NCI-H1417 (cell line): ENCODE measurements at regions not wholly inside any gene's neighbourhood (a gene's known extent, or its start where the extent isn't known, plus 50 kb on each side); places are given as distances from the start of the nearest gene placed in this dataset.
"Not testable (repeated sequence)": the region's sequence is repeated elsewhere in the genome, so short reads cannot be mapped to it uniquely, and the experiment has no call there.

Source experiments
- DNase-seq, 3 experiments: peaks; one replicate each; lab custom pipeline; 2025; lab: John Stamatoyannopoulos, UW

DNA sequence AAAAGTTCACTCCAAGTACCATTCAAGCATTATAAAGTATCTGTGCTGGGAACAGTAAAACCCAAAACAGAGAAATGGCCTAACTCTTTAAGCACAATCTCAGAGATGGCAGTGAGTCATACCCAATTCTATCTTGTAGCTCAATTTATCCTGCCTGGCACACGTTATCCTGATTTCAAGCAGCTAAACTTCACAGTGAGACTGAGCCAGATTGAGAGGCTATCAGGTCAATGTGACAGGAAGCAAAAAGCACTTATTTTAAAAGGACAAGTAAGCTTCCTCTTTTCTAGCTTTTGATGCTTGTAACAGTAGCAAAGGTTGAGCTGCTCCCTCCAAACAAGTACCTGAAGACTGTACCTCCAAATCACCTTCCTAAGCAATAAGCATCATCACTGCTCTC lies 324.9 kb downstream of the NAF1 start:
- no peak for DNase-seq

DNA sequence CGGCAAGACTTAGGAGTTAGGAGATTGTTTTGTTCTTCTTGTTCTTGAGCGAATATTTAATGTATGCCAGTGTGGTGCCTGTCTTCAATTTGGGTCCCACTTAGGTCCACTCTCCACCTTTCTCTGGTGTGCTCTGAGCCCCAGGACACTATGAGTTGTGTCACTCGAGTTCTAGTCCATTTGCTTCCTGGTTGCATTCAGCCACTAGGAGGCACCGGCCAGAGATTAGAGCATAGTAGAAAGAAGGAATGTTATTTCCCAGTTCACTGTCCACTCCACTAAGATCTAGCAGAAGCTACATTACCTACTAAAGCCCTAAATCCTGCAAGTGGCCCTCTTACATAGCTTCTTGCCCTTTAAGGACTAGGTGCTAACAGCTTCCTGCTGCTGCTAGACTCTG lies 326.9 kb downstream of the NAF1 start:
- DNase-seq: no peak

DNA sequence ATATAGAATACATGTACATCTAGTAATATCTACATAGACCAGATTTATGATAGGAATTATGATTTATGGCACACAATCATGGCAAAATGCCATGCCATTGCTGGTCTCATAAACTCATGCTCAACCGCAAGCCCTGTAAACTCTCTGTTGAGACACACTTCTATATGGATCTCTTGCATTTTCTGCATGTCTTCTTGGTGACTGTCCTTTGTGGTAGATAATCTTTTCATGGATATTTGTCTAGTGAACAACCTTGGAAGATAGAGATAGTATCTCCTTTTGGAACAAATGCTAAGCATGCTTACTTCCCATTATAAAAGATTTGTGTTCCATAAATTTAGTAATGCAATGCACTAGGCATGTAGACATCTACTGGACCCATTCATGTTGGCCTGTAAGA lies 328.0 kb downstream of the NAF1 start:
- DNase-seq: no peak

DNA sequence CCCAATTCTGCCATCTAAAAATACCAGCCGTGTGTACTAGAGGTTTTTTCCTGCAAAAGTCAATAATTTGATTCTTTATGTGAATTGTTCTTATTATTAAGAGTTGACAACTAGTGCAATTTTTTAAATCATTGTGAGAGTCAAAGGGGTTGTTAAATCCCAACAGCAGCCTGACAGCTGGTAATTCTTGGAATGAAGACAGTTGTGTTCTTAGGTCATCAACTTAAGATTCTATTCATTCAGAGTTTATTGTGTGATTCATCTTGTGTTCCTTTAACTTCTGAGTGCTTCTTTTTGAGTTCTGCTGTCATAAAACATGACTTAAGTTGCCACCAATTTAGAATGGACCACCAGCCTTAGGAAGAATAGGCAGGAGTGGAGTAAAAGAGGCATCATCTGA lies 329.0 kb downstream of the NAF1 start:
- no peak for DNase-seq

DNA sequence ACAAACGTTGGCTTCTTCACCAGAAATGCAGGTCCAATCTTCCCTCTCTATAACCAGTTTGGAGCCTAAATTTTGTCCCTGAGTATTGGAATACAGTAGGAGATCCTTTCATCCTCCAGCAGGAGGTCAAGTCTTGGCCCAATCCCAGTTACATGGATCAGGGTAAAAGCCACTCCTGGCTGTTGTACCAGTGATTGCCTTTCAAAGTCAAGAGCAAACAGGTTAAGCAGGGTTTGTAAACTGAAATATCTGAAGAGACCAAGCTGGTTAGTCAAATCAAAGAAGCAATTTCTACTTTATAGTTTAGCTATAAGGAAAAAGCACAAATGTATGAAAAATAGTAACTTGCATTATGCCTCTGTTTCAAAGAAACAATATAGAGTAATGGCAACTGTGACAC lies 329.4 kb downstream of the NAF1 start:
- no peak for DNase-seq

DNA sequence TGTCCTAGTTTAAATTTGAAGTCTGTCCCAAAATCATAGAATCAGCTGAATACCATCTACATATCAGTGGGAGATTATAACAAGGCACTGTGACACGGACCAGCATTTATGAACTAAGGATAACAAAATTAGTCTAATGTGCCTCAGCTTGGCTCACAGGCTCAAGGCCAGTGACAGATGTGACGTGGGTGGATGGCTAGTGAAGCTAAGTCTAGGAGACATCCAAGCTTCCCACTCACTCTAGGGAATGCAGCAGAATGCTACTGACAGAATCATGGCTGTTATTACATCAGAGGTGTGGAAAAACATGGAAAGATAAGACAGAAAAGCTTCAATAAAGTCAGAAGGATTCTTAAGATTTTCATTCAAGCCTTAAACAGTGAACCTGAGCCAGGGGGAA lies 329.9 kb downstream of the NAF1 start:
- no peak for DNase-seq

DNA sequence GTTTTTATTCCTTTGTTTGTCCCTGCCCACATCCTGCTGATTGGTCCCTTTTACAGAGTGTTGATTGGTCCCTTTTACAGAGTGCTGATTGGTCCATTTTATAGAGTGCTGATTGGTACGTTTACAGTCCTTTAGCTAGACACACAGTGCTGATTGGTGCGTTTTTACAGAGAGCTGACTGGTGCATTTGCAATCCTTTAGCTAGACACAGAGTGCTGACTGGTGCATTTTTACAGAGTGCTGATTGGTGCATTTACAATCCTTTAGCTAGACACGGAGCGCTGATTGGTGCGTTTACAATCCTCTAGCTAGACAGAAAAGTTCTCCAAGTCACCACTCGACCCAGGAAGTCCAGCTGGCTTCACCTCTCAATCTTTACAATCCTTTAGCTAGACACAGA lies 330.4 kb downstream of the NAF1 start:
- DNase-seq: not testable (repeated sequence)

DNA sequence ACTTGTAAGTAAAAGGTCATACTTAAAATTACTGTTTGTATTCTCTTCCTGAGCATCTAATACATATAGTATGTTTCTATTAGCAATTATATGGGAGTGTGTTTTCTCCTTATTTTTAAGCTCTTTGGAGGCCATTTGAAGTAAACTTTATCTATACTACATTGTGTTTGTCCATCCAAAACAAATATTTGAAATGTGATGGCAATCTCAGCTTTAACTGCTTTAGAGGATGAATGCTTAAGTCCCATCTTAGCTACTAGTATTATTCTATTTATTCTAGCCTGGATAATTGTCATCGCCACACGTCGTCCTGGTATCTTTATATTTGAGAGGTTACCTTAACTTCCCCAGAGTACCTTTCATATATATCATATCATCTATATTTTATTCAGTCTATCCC lies 335.8 kb downstream of the NAF1 start:
- DNase-seq: no peak

DNA sequence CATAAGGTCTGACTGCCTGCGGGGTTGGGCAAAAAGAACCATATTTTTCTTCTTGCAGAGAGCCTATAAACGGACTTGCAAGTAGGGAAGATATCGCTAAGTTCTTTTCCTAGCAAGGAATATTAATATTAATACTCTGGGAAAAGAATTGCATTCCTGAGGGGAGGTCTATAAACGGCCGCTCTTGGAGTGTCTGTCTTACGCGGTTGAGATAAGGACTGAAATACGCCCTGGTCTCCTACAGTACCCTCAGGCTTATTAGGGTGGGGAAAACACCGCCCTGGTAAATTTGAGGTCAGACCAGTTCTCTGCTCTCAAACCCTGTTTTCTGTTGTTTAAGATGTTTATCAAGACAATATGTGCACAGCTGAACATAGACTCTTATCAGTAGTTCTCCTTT lies 349.3 kb downstream of the NAF1 start:
- not testable (repeated sequence) for DNase-seq

DNA sequence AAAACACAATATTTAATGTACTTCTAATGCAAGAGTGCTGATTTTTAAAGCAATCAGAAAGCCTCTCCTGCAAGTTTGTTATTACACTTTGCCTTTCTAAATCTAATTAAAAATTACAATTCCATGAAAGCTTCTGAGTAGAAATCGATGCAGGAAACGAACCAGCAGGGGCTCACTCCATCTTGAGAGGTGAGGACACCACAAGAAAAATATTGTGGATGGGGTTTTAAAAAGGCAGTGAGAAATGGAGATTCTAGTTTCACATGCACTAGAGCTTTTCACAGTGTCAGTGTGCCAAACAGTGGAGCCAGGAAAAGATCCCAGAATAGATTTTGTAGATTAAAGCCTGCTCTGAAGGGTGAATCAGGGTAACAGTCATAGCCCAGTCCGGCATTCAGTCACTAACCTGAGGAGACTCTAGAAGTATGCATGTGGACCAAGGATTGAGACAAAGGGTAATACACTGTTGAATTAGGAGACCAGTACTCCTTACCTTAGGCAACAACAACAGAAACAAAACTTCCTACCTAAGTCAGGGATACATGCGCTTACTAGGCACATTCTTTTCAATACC lies 362.3 kb downstream of the NAF1 start:
- no peak for DNase-seq

DNA sequence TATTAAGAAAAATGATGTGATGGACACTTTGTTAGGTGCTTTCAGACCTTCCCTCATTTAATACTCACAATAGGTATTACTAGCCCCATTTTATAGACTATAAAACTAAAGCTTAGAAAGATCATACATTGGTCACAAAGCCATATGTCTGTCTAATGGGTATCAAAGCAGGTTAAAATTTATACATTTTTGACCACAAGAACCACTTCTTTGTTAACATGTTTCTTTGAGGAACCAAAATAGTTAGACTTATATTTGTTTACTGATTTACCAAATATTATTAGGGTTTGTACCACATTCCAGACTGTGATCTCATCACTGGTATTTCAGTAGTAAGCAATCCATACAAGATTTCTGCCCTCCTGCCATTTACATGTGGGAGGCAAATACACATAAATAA lies 363.3 kb downstream of the NAF1 start:
- DNase-seq: no peak

DNA sequence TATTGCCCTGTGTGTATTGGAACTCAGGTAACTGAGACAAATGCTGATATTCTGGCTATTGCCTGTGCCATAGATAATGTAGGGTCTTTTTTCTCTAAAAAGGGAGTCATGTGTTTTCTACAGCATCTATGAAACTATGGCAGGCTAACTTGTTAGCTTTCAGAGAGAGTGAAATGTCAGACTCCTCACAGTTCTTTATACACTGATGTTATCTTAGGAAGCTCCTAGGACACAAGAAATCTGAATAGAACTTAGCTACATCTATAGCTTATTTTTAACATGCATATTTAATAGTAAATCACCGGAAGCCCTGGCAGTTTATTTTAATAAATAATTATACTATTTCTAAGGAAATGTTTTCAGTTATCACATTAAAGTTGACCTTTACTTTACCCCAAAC lies 369.6 kb downstream of the NAF1 start:
- no peak for DNase-seq

DNA sequence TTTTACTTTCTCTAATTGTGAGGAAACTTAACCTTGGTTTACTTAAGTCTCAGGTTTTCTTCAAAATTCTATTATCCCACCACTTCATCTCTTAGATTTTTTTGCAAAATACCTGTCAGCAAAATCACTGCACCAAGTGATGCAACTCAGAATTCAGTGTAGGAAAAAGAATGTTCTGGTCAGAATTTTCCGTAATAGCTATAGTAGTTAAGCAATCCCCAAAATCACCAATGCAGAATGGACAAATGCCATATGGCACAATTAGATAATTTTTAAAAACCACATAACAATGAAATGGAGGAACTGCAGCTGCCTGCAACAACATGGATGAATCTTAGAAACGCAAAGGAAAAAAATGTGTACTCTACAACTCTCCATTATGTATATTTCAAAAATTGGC lies 373.1 kb downstream of the NAF1 start:
- no peak for DNase-seq

DNA sequence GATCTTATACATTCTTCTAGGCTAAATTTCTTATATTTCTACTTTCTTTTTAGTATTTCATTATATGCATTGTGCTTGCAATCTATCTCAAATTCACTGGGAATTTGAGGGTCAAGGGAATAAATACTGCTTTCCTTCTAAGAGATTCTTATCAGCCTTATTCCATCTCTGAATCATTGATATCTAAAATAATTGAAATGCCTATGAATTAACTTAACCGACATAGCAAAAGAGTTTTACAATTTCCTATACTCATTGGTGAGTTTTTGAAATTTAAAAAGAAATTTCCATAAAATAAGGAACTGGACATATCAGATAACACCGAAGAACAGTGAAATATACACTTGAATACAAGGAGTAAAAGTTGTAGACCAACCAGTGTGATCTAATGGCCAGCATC lies 373.7 kb downstream of the NAF1 start:
- DNase-seq: no peak

DNA sequence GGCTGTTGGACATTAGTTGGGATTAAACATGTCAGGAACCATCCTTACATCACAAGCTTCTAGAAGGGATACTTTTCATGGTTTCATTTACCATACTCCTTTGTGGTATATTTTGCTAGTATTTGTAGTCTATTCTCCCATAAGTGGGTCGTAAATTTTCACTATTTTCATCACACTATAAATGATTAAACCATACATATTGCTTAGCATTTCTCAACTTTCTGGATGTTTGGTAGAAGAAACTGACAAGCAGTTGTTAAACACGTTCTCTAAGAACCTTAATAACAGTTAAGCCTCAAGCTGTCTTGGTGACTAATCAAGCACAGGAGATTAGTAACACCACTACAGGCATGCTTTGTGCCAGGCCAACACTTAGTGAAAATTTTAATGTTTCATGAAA lies 375.5 kb downstream of the NAF1 start:
- no peak for DNase-seq

DNA sequence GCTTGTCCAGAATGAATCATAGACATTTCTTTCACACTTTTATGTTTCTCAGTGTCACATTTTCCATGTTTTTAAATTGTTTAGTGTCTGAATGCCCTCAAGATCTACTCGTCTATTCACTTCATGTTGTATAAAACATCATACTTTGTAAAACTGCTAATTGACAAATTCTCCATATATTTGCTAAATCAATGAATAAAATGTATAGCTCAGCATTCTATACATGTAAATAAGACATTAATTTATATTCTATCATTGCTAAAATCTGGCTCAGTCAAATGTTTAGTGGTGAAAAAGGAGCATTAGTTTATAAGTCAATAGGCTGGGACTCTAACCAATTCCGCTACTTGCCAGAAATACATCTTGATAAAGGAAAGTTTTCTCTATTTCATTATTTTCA lies 379.6 kb downstream of the NAF1 start:
- DNase-seq: no peak

DNA sequence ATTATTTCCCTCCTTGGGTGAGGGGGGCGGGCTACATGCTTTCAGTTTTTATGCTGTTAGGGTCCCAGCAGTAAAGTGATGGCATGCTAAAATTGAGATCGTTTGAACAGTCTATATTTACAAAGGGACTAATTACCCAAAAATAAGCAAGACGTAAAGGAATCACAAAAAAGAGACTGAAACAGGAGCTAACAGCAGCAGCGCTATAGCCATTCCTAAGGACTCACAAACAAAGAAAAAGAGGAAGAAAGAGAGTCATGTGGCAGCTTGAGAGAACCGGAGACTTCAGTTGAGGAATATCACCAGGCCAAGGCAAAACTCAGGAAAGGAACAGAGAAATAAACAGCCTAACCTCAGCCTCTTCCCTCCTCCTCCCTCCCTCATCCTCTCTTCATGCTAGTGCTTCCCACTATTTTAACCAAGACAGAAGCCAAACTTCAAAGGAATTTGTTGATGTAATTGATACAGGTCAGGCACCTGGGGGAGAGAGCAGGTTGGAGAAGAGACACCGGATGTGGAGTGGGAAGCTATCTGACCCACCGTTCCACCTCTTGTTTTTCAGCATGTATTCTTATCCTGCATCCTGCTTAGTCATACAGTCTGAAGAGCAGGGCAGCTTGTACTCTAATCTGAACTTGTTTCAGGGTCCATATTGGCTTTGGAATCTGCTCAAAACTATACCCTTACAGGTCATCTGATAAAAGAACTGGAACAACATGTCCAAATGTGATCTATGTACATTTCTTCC lies 383.7 kb downstream of the NAF1 start:
- no peak for DNase-seq

DNA sequence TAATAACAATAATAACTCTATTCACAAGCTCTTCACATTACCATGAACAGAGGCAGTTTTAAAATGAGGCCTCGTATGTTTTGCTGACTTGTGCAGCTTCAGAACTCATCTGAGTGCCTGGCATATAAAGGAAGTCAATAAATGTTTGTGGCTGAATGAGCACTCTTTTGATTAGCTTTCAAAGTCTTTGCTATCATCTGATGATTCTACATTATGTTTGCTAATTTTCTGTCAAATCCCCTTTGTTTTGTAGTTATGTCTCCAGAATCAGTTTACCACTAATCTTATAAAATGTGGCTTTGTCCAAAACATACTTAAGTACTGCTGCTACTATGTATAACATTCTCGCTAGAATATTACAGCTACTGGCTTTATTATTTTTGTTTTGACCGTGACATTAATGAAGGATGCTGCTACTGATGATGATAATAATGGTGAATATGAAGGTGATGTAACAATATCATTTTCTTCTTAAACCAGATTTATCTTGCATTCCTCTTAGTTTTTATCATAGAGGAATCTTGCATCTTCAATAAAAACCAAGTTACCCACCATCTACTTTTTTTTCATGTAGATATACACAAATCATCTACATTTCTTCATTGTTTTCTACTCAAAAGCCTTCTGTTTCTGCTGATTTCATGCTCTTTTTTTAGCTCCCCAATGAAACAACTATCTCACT lies 384.5 kb downstream of the NAF1 start:
- DNase-seq: no peak

DNA sequence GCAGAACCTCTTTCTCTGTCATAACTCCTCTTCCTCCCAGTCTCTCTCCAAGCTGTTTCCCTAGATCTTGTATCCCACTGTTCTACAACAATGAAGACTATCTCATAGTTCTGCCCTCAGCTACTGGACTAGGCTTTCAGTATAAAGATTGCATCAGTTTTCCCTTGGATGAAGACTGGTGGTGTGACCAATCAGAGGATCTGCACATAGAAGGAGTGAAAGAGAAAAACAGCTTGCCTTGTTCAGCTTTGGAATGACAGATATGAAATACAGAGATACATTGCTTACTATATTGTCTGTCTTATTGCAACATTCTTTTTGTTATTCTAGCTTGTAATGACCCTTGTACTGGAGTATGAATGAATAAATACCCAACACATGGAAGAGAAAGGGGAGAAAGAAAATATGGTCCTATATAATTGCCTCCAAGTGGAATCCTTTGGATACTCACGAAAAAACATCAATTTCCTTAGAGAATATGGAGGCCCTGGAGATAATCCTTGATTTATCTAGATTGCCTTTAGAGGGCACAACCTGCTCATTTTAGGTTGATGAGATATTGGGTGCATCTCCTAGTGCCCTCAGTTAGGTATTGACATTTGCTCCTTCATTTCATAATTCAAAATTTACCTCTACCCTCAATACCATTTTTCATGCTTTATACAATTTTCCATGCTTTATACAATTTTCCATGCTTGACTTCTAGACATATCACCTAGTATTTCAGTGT lies 395.8 kb downstream of the NAF1 start:
- DNase-seq: peak in 1 of 3 experiments; percentile 18

DNA sequence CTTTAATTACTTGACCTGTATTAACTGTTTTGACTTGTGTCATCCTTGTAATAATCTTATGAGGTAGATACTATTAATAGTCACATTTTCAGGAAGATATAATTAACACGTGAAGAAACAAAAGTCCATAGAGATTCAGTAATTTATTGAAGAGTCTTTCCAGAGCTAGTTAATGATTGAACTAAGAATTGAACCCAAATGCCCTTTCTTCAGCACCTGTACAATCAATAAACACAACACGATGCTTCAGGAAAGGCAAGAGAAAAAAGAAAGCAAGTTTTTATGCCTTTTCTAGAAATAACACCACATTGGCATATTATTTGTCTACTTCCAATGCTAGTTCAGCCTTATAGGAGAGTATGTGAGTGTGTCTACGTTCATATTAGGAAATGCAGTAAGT lies 399.6 kb downstream of the NAF1 start:
- no peak for DNase-seq

DNA sequence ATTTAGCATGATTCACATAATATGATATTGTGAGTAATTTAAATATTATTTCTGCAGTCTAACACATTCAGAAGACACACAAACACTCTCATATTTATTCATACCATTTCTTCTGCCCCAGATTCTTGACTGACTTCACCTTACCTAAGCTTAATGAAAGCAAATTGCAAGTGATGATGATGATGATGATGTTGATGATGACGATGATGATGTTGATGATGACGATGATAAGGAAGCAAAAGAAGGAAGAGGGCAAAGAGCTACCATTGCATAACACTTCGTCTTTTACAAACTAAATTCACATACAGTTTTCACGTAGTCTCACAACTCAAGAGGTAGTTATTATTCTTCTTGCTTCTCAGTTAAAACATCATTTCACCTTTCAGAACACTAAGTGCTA lies 404.7 kb downstream of the NAF1 start:
- no peak for DNase-seq

DNA sequence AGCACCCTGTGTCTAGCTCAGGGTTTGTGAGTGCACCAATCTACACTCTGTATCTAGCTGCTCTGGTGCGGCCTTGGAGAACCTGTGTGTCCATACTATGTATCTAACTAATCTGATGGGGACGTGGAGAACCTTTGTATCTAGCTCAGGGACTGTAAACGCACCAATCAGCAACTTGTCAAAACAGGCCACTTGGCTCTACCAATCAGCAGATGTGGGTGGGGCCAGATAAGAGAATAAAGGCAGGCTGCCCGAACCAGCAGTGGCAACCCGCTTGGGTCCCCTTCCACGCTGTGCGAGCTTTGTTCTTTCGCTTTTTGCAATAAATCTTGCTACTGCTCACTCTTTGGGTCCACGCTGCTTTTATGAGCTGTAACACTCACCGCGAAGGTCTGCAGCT lies 426.5 kb downstream of the NAF1 start:
- DNase-seq: not testable (repeated sequence)

DNA sequence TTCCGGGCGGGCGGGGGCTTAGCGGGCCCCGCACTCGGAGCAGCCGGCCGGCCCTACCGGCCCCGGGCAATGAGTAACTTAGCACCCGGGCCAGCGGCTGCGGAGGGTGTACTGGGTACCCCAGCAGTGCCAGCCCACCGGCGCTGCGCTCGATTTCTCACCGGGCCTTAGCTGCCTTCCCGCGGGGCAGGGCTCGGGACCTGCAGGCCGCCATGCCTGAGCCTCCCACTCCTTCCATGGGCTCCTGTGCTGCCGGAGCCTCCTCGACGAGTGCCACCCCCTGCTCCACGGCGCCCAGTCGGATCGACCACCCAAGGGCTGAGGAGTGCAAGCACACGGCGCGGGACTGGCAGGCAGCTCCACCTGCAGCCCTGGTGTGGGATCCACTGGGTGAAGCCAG lies 427.1 kb downstream of the NAF1 start:
- DNase-seq: not testable (repeated sequence)
